GM10266 (cell line): ENCODE measurements at regions not wholly inside any gene's neighbourhood (a gene's known extent, or its start where the extent isn't known, plus 50 kb on each side); places are given as distances from the start of the nearest gene placed in this dataset.

Source experiments
- DNase-seq: peaks from one replicate; pipeline ENCODE4 v3.0.0; 2012; ENCODE audit errors: extremely low spot score
- CTCF ChIP-seq: IDR thresholded peaks from 2 replicates; pipeline ENCODE4 v1.5.1; 2012; ENCODE audit warnings: mild to moderate bottlenecking, low read depth; ENCODE audit not compliant: control insufficient read depth, insufficient read depth; ENCODE audit errors: missing control alignments

DNA sequence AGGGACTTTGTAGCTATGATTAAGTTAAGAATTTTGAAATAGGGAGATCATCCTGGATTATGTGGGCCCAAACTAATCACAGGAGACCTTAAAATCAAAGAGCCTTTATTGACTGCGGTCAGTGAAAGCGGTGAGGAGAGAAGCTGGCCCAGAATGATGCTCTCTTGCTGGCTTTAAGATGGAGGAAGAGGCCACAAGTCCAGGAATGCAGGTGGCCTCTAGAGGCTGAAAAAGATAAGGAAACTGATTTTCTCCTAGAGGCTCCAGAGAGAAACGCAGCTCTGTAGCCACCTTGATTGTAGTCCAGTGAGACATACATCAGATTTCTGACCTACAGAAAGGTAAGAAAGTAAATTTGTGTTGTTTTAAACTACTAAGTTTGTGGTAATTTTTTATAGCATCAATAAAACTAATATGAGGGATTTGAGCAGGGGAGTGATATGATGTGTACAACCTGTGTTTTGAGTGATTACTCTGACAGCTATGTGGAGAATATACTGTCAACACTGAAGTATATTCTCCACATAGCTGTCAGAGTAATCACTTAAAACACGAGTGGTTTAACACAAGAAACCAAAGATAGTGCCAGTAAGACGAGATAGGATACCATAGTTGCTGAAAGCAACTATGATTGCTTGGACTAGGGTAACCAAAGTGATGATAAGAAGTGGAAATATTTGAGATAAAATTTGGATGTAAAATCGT lies 364.4 kb upstream of the CHST9 start:
- no peak for TF ChIP-seq CTCF
- DNase-seq = no peak

DNA sequence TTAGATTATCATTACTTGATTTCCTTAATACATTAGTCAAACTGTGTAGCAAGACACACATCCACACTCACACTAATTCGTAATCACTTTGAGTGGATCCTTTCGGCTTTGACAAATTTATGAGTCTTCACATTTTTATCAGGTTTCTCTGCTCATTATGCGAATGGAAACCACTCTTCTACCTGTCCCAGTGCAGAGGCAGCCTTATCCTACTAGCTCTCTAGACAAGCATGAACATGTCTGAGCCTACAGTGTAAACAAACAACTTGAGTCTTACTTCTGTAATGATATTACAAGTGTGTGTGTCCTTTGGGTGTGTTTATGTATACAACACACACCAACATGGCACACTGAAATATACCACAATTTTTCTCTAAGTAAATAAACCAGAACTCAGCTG lies 361.9 kb upstream of the CHST9 start:
- no peak for DNase-seq
- TF ChIP-seq CTCF = no peak

DNA sequence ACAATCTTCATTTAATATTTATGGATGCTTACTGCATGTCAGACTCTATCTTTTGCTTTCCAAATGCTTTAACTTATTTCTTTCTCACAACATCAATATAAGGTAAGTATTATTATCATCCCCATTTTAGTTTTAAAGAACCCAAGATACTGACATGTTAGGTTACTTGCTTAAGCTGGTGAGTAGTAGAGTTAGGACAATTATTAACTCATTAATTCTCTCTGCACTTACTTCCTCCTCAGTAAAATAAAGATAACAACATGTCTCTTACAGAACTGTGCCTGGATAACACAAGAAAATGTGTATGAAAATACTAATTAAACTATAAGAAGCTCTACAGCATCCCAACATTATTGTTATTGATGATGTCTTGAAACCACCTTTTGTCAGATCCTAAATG lies 359.1 kb upstream of the CHST9 start:
- TF ChIP-seq CTCF = no peak
- no peak for DNase-seq

- no peak for TF ChIP-seq CTCF
- no peak for DNase-seq
Measured at GRCh38 chr18:27541293-27541692, 356.2 kb upstream of the CHST9 start.

DNA sequence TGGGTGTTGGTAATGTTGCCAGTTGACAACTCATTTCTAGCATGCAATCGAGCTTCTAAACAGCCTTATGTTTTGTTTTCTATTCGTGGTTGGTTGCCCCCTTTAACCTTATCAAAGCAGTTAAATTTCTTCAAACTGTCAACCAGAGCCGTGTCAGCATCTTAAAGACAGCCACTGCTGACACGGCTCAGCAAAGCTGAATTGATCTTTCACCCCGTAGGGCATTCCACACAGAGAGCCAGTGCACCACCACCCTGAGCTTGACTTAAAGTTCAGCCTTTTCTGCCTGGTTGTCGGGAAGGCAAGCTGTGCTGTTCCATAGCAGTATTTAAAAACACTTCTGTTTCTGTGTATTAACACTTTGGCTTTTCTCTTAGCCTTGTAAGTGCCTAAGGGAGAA lies 355.0 kb upstream of the CHST9 start:
- TF ChIP-seq CTCF = no peak
- DNase-seq = no peak

GRCh38 chr18:27528925-27529521 lies 343.9 kb upstream of the CHST9 start:
- no peak for TF ChIP-seq CTCF
- no peak for DNase-seq

DNA sequence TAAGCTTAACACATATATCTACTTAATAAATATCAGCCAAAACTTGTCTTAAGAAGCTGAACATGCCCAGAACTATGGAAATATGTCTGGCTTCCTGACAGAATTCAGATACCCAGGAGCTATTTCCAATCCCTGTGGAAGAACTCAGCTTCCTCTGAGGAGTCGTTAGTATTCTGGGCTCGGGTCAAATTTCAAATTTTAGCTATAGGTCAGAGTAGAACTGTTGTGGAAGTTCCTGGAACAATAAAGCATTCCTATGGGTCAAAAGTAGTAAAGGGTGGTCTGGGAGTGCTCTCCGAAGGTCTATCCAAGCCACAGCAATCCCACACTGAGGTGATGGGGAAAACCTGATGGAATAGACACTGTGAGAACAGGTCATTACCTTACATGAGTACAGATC lies 342.7 kb upstream of the CHST9 start:
- no peak for TF ChIP-seq CTCF
- DNase-seq = no peak
